HEK293T (cell line): ENCODE measurements at regions not wholly inside any gene's neighbourhood (a gene's known extent, or its start where the extent isn't known, plus 50 kb on each side); places are given as distances from the start of the nearest gene placed in this dataset.

Experiments used
- CTBP1 ChIP-seq: fragments of 450-650 bp; IDR thresholded peaks from 2 replicates; pipeline ENCODE4 v1.6.1; 2016; ENCODE audit warnings: borderline replicate concordance
- ELF4 ChIP-seq: fragments of 450-650 bp; IDR thresholded peaks from 2 replicates; pipeline ENCODE4 v1.6.1; 2017; ENCODE audit warnings: antibody characterized with exemption
- FOXA1 ChIP-seq: fragments of 450-650 bp; IDR thresholded peaks from 2 replicates; pipeline ENCODE4 v1.6.1; 2016; ENCODE audit warnings: mild to moderate bottlenecking
- FOXM1 ChIP-seq: fragments of 450-650 bp; IDR thresholded peaks from 2 replicates; pipeline ENCODE4 v1.6.1; 2017; ENCODE audit warnings: mild to moderate bottlenecking, borderline replicate concordance
- L3MBTL2 ChIP-seq: fragments of 450-650 bp; conservative IDR thresholded peaks from 2 replicates; pipeline ENCODE4 v1.6.1; 2016; ENCODE audit warnings: mild to moderate bottlenecking
- PKNOX1 ChIP-seq: fragments of 450-650 bp; IDR thresholded peaks from 2 replicates; pipeline ENCODE4 v1.6.1; 2016
- SP1 ChIP-seq: fragments of 450-650 bp; IDR thresholded peaks from 2 replicates; pipeline ENCODE4 v1.6.1; 2017
- TARDBP ChIP-seq: fragments of 450-650 bp; IDR thresholded peaks from 2 replicates; pipeline ENCODE4 v1.6.1; 2016

GRCh38 chr2:51717312-51717711 lies 685.4 kb upstream of the NRXN1 start:
- TF ChIP-seq FOXM1 (no peak), SP1 (no peak), TARDBP (no peak), ELF4 (no peak), CTBP1 (no peak), PKNOX1 (no peak), L3MBTL2 (no peak), FOXA1 (no peak)
